ENCODE measurements at regions not wholly inside any gene's neighbourhood (a gene's known extent, or its start where the extent isn't known, plus 50 kb on each side); places are given as distances from the start of the nearest gene placed in this dataset.

GRCh38 chr18:23334569-23334968 is 118.5 kb upstream of the RIOK3 start:
- H3K27me3 ChIP-seq (ENCODE audit: control insufficient read depth in 1 of 2, insufficient read depth in 2 of 2, low read length in 2 of 2) = no peaks in the 10 kb centered on the region; a peak in 1 of 5 replicates
- no peak for DNase-seq (ENCODE audit: low spot score)
- no peaks in the 10 kb centered on the region for H3K4me1 ChIP-seq (ENCODE audit: insufficient read depth, low read length)
- in situ Hi-C loops (cut with HindIII; ENCODE audit: extremely low pct_ligation_motif_present, low pct_unique_long_range_greater_than_20kb) (no loop called here), intact Hi-C loops (cut with micrococcal nuclease; ENCODE audit: unreplicated experiment) (no loop called here)
- CTCF ChIA-PET (ENCODE audit: low intra/inter-chr PET ratio, low total read pairs) = no interaction called here
- no peak overlapping the region for H3K4me2 ChIP-seq (ENCODE audit: low read depth, low read length)
- no peaks in the 10 kb centered on the region for H4K20me1 ChIP-seq (ENCODE audit: insufficient read depth, low read length)
- no peaks in the 10 kb centered on the region for H3K36me3 ChIP-seq (replicated peaks in 1 of 2; ENCODE audit: control insufficient read depth in 1 of 2, insufficient read depth in 2 of 2, low read length in 2 of 2)
- BruUV-seq (replicated peaks) = no TSS peak
- 97% methylated on average over 13 of the region's 13 CpGs for WGBS (ENCODE audit: low lambda C conversion rate)
- no peaks in the 10 kb centered on the region for H3K9me3 ChIP-seq (ENCODE audit: low read length)
- ATAC-seq = no peak
- POLR2A ChIA-PET = no interaction called here
- H3K79me2 ChIP-seq (ENCODE audit: insufficient read depth, low read length) = no peaks in the 10 kb centered on the region
- no peak overlapping the region for H2AFZ ChIP-seq (ENCODE audit: low read length)
- no peak for FAIRE-seq
- no peak overlapping the region for H3K9ac ChIP-seq (ENCODE audit: insufficient read depth, low read depth, low read length)
- no peak overlapping the region for H3K4me3 ChIP-seq (replicated peaks in 1 of 3; ENCODE audit: insufficient read depth in 1 of 3, low read depth in 2 of 3, low read length in 3 of 3)
- TF ChIP-seq SAFB2 (CRISPR knock-in tag; IDR thresholded peaks at IDR 0.05; ENCODE audit: borderline replicate concordance, low read depth) (no peak), ZNF572 (CRISPR knock-in tag; IDR thresholded peaks at IDR 0.05) (no peak), TAF1 (CRISPR knock-in tag; IDR thresholded peaks at IDR 0.05) (no peak), ELF3 (CRISPR knock-in tag; IDR thresholded peaks at IDR 0.05) (no peak), ZNF7 (CRISPR knock-in tag; IDR thresholded peaks at IDR 0.05) (no peak), NFKBIZ (CRISPR knock-in tag; IDR thresholded peaks at IDR 0.05) (no peak), BCL3 (CRISPR knock-in tag; IDR thresholded peaks at IDR 0.05) (no peak), ZNF780A (CRISPR knock-in tag; IDR thresholded peaks at IDR 0.05) (no peak), ATF5 (CRISPR knock-in tag; IDR thresholded peaks at IDR 0.05; ENCODE audit: low read depth) (no peak), TMF1 (CRISPR knock-in tag; IDR thresholded peaks at IDR 0.05; ENCODE audit: low read depth) (no peak), AKAP8 (CRISPR knock-in tag; IDR thresholded peaks at IDR 0.05) (no peak), ZNF280D (CRISPR knock-in tag; IDR thresholded peaks at IDR 0.05) (no peak), ZNF557 (CRISPR knock-in tag; IDR thresholded peaks at IDR 0.05) (no peak), THAP11 (CRISPR knock-in tag; IDR thresholded peaks at IDR 0.05) (no peak), KLF9 (CRISPR knock-in tag; IDR thresholded peaks at IDR 0.05; ENCODE audit: low read depth) (no peak), ZFP91 (CRISPR knock-in tag; IDR thresholded peaks at IDR 0.05; ENCODE audit: borderline replicate concordance) (no peak), SP4 (CRISPR knock-in tag; IDR thresholded peaks at IDR 0.05) (no peak), FOXJ3 (CRISPR knock-in tag; IDR thresholded peaks at IDR 0.05; ENCODE audit: borderline replicate concordance) (no peak), CCDC6 (CRISPR knock-in tag; IDR thresholded peaks at IDR 0.05) (no peak)
- no peak overlapping the region for H3K27ac ChIP-seq (ENCODE audit: extremely low read length, insufficient read depth, low read length)
